DMS153 treated with DMSO at 0.1 percent for 48 hours (cell line): ENCODE measurements at regions not wholly inside any gene's neighbourhood (a gene's known extent, or its start where the extent isn't known, plus 50 kb on each side); places are given as distances from the start of the nearest gene placed in this dataset.
"Not testable (repeated sequence)": the region's sequence is repeated elsewhere in the genome, so short reads cannot be mapped to it uniquely, and the experiment has no call there.

Experiments used
- DNase-seq: peaks from one replicate; lab custom pipeline; 2025; ENCODE audit not compliant: unreplicated experiment; lab: John Stamatoyannopoulos, UW

DNA sequence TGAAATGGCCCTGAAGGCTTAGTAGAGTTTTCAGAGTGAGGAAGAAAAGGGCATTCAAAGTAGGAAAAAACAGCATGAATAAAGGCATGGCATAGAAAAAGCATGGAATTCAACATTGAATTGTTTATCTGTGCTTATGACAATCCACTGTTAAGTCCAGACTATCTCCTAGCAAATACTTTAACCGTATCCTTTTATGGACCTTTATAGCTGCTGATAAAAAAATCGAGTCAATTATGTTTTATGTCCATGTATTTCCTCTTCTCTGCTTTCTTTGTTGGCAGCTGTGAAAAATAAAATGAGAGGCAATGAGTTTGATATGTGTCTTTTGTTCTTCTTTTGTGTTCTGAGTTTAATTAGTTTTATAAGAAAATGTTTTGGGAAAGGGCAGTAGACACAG lies 70.4 kb downstream of the TDRD15 start:
- no peak for DNase-seq

GRCh38 chr2:21194858-21195271 lies 71.1 kb downstream of the TDRD15 start:
- no peak for DNase-seq

GRCh38 chr2:21195326-21195725 lies 71.6 kb downstream of the TDRD15 start:
- no peak for DNase-seq

- no peak for DNase-seq
These were observed 74.9 kb downstream of the TDRD15 start for GRCh38 chr2:21198637-21199036.

DNA sequence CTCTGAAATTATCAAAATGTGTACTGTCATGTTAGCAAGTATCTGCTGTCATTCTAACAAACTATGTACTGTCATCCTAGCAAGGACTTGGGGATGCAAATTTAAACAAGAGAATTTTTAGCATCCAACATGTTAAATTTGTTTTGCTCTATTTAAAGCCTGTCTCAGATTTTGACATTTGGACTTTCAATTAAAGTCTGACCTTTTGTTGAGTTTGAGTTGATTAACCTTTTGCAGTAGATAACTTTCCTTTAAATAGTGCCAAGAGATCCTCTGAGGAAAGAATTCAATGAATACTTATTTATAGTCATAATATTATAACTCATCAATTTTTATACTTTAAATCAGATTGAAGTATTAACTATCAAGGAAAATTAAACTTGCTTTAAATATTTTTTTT lies 80.2 kb downstream of the TDRD15 start:
- DNase-seq: no peak

DNA sequence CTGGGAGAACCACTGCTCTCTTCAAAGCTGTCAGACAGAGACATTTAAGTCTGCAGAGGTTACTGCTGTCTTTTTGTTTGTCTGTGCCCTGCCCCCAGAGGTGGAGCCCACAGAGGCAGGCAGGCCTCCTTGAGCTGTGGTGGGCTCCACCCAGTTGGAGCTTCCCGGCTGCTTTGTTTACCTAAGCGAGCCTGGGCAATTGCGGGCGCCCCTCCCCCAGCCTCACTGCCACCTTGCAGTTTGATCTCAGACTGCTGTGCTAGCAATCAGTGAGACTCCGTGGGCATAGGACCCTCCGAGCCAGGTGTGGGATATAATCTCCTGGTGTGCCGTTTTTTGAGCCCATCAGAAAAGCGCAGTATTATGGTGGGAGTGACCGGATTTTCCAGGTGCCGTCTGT lies 90.3 kb downstream of the TDRD15 start:
- DNase-seq: not testable (repeated sequence)

- no peak for DNase-seq
These were observed 93.7 kb downstream of the TDRD15 start for GRCh38 chr2:21217442-21217841.

DNA sequence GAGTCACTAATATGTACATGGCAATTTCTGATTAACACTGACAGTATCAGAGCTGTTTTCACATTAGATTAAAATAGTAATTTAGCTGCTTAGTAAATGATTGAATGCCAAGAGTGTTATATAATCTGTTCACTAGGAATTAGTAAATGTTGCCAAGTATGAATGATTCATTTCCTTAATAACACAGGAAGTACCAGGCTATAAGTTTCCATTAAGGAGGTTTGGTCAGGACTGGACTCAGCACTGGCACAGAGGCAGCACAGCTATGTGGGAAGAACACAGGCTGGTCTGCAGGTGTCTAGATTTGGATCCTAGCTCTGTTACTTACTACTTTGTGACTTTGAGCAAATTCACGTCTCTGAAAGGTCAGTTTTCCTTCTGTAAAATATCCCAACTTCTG lies 97.2 kb downstream of the TDRD15 start:
- DNase-seq: no peak

- DNase-seq: no peak
These were observed 99.8 kb downstream of the TDRD15 start for GRCh38 chr2:21223618-21224017.

- DNase-seq: no peak
These were observed 104.5 kb downstream of the TDRD15 start for GRCh38 chr2:21228041-21228895.

DNA sequence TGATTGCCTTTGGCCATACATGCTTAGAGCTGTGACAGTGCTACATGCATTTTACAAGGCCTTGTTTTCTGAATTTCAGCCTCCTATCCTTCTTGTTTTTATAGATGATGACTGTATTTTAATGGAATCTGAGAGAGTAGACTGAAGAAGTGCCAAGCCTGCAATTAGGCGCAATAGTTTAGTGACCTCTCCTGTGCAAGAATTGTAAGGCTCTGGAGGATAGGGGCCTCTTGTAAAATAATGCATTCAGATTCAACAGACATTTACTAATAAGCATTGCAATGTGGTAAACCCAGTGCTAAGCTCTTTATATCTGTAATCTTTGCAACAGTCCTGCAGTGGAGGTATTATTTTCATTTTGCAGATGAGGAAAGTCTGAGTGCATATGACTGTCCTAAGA lies 105.5 kb downstream of the TDRD15 start:
- no peak for DNase-seq

GRCh38 chr2:21230140-21230539 lies 106.4 kb downstream of the TDRD15 start:
- no peak for DNase-seq

DNA sequence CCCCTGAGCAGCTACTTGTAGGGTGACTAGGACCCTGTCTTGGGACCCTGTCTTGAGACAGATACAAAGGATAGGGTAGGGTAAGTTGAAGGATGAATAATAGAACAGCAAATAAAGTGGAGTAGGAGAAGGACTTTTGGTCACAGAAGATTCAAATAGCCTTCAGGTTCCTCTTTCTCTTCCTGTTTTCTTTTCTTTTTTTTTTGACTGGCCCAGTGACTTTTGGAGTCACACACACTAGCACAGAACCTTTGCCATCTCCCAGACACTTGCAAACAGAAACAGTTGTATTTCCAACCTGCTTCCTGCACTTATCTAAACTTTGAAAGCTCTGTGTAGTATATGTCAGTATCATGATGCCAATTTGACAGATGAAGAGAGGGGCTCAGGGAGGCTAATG lies 108.2 kb downstream of the TDRD15 start:
- DNase-seq: no peak

DNA sequence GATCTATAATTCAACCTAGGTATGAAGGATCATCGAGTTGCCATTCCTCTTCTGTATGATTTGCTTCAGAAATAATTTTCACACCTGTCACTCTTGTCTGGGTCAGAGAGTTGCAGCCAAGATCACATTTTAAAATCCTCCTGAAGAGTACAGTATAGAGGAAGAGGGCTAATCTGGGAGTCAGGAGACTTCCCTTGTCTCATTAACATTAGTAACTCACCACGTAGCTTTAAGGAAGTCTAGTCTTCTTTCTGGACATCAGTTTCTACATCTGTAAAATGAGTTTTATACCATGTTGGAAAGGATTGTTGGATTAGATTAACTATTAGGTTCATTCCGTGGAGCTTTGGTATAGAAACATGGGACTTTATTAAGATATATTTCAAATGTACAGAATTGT lies 109.4 kb downstream of the TDRD15 start:
- no peak for DNase-seq

DNA sequence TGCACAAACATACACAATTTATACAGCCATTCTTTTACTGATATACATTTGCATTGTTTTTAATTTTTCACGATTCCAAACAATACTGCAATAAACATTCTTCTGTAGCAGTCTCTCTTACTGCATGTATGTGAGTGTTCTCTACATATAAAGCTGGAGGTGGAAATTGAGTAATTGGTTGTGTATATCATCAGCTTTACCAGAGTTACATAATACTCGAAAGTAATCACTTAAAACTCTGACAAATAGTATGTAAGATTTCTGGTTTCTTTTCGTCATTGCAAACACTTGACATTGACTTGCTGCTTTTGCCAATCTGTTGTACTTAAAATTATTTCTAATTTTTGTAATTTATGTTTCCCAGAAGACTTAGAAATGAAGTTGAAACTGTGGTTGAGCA lies 110.2 kb downstream of the TDRD15 start:
- no peak for DNase-seq

- DNase-seq: no peak
These were observed 110.8 kb downstream of the TDRD15 start for GRCh38 chr2:21234464-21235120.

- not testable (repeated sequence) for DNase-seq
These were observed 116.0 kb downstream of the TDRD15 start for GRCh38 chr2:21239749-21240148.

GRCh38 chr2:21244161-21244560 lies 120.4 kb downstream of the TDRD15 start:
- no peak for DNase-seq

DNA sequence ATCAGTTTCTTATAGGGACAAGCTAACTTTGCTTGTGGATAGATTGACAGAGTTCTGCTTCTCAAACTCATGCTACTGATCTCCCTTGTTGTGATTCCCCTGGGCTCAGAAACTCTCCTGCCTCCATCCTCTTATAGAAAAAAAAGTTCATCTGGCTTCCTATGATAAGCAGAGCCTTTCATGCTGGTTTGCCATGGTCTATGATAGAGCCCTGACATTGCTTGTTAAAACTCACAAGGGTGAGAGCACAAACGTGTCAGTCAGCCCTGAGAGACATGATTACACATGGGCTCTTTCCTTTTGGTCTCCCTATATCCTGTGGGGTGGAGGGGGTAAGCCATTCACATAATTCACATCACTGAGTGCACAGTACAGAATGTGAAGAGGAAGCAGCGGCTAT lies 121.8 kb downstream of the TDRD15 start:
- DNase-seq: no peak

- DNase-seq: no peak
These were observed 125.6 kb downstream of the TDRD15 start for GRCh38 chr2:21249367-21249766.

DNA sequence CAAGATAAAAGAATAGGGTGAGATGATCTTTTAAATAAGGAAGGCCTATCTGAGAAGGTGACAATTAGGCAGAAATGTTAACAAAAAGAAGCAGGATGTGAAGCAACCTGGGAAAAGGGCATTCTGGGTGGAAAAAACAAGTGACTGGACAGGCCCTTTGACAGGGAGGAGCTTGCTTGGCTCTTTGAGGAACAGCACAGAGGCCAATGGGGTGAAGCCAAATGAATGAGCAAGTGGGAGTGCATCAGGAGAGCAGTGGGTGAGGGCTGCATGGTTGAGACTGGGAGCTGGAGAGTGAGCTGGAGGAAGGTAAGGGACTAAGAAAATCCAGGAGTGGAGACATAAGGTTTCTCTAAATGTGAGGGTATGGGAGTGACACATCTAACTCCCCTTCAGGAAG lies 126.9 kb downstream of the TDRD15 start:
- DNase-seq: no peak

DNA sequence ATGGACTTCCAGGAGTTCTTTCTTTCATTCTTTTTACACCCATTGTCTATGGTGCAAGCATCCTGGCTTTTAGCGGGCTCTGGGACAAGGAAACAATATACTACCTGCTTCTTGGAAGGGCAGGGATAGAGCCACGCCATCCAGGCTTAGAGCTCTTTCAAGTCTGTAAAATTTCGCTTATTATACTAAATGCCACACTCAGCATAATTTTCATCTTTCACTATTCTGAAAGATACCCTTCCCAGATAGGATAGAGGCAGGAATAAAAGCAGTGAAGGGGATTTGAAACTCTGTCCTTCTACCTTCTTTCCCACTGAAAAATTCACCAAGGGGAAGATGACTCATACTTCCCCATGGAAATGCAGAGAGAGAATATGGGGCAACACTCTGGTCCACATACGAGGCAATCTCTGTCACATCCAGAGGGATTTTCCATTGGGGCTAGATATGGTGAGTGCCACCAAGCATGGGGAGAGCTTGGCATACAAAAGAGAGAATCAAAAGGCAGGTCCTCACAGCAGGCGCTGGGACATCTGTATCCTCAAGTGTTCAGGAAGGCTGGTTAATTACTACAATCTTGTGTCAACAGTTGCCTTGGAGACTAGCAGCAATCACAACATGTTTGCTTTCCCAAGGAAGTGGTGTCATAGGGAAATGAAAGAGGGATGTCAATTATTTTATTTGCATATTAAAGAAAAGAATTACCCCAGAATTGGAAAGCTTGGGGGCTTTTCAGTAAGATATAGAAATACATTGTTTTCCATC lies 127.6 kb downstream of the TDRD15 start:
- DNase-seq: peak; percentile 79
